ENCODE measurements at regions not wholly inside any gene's neighbourhood (a gene's known extent, or its start where the extent isn't known, plus 50 kb on each side); places are given as distances from the start of the nearest gene placed in this dataset.

DNA sequence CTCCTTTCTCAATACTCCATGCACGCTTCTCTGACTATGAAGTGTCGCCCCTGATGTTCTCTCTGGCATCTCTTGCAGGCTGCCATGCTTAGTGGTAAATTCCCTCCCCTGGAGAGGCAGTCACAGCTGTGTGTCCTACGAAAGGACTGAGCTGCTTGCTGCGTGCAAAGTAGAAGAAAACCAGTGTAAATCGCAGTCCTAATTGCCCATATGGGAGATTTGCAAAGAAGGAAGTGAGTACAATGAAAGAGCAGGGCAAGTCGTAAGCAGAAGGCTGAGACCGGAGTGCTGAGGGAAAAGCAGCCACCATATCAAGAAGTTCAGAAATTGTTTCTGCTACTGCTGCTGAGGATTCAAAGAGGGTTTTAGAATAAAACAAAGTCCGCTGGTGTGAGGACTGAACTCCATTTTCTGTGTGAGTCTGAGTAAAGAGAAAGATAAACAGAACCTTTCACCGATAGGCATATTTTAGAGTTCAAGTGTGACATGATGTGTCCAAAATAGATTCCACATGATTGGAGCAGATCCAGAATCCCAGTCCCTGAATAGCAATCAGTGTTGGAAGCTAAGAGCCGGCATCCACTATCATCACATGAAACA lies 507.8 kb upstream of the MPDZ start:
- Histone ChIP-seq H3K27ac (no peak overlapping the region), H3K9me3 (ENCODE audit: severe bottlenecking) (no peaks in the 10 kb centered on the region), H3K36me3 (no peaks in the 10 kb centered on the region), H3K27me3 (ENCODE audit: insufficient read depth, low read depth, severe bottlenecking) (no peaks in the 10 kb centered on the region), H3K4me3 (ENCODE audit: low read depth, low read length) (no peak overlapping the region)
- TF ChIP-seq, protein P1, sequence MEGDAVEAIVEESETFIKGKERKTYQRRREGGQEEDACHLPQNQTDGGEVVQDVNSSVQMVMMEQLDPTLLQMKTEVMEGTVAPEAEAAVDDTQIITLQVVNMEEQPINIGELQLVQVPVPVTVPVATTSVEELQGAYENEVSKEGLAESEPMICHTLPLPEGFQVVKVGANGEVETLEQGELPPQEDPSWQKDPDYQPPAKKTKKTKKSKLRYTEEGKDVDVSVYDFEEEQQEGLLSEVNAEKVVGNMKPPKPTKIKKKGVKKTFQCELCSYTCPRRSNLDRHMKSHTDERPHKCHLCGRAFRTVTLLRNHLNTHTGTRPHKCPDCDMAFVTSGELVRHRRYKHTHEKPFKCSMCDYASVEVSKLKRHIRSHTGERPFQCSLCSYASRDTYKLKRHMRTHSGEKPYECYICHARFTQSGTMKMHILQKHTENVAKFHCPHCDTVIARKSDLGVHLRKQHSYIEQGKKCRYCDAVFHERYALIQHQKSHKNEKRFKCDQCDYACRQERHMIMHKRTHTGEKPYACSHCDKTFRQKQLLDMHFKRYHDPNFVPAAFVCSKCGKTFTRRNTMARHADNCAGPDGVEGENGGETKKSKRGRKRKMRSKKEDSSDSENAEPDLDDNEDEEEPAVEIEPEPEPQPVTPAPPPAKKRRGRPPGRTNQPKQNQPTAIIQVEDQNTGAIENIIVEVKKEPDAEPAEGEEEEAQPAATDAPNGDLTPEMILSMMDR (IDR thresholded peaks at IDR 0.05; ENCODE audit: low read depth, low read length): no peak
- DNase-seq: no peak

DNA sequence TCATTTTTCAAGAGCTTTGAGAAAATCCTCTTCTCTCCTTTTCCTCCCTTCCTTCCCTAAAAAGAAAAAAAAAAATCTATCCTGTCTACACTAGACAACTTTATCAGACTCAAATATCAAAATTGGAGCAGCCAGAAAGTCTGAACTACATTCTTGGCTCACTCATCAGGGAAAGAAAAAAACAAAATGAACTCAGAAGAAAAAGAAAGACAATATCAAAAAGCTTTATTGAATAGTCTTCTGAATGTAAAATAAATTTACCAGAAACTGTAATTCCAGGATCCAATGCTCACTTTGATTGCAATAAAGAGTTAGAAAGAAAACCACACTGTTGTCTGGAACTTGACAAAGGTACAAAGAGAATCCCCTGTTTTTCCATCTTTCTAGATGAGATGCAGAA lies 507.2 kb upstream of the MPDZ start:
- Histone ChIP-seq H3K27me3 (ENCODE audit: insufficient read depth, low read depth, severe bottlenecking) (no peaks in the 10 kb centered on the region), H3K4me3 (ENCODE audit: low read depth, low read length) (no peak overlapping the region), H3K9me3 (ENCODE audit: severe bottlenecking) (no peaks in the 10 kb centered on the region), H3K27ac (no peak overlapping the region), H3K36me3 (no peaks in the 10 kb centered on the region)
- no peak for DNase-seq
- TF ChIP-seq, protein P1 (IDR thresholded peaks at IDR 0.05; ENCODE audit: low read depth, low read length): no peak

DNA sequence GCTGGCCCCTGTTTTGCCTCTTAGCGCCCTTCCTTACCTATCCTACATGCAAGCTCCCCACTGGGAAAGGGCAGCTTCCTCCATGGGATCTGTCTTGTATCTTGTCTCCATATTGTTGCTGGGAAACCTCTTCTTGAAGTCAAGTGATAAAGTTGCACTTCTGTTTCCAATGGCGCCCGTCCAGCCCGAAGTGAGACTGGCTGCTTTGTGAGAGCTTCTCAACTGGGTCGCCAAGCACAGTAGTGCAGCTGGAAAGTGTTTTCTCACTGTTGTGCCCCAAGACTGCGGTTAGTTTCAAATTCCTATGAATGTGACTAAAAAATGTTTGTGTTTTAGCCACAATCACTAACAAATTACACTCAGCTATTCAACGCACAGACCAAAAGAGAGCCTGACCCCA lies 506.6 kb upstream of the MPDZ start:
- Histone ChIP-seq H3K27me3 (ENCODE audit: insufficient read depth, low read depth, severe bottlenecking) (no peaks in the 10 kb centered on the region), H3K9me3 (ENCODE audit: severe bottlenecking) (no peaks in the 10 kb centered on the region), H3K27ac (no peak overlapping the region), H3K36me3 (no peaks in the 10 kb centered on the region), H3K4me3 (ENCODE audit: low read depth, low read length) (no peak overlapping the region)
- DNase-seq: no peak
- TF ChIP-seq, protein P1 (IDR thresholded peaks at IDR 0.05; ENCODE audit: low read depth, low read length): no peak

- no peak overlapping the region for H3K27ac ChIP-seq
- H3K9me3 ChIP-seq (ENCODE audit: severe bottlenecking): no peaks in the 10 kb centered on the region
- H3K27me3 ChIP-seq (ENCODE audit: insufficient read depth, low read depth, severe bottlenecking): no peaks in the 10 kb centered on the region
- no peak overlapping the region for H3K4me3 ChIP-seq (ENCODE audit: low read depth, low read length)
- TF ChIP-seq, protein P1 (IDR thresholded peaks at IDR 0.05; ENCODE audit: low read depth, low read length): no peak
- no peak for DNase-seq
- no peaks in the 10 kb centered on the region for H3K36me3 ChIP-seq
Observed at GRCh38 chr9:13779106-13779505, 499.6 kb upstream of the MPDZ start.

- no peaks in the 10 kb centered on the region for H3K36me3 ChIP-seq
- DNase-seq: no peak
- TF ChIP-seq, protein P1 (IDR thresholded peaks at IDR 0.05; ENCODE audit: low read depth, low read length): no peak
- H3K4me3 ChIP-seq (ENCODE audit: low read depth, low read length): no peak overlapping the region
- no peaks in the 10 kb centered on the region for H3K27me3 ChIP-seq (ENCODE audit: insufficient read depth, low read depth, severe bottlenecking)
- H3K27ac ChIP-seq: no peak overlapping the region
- no peaks in the 10 kb centered on the region for H3K9me3 ChIP-seq (ENCODE audit: severe bottlenecking)
Observed at GRCh38 chr9:13778631-13779030, 499.1 kb upstream of the MPDZ start.

DNA sequence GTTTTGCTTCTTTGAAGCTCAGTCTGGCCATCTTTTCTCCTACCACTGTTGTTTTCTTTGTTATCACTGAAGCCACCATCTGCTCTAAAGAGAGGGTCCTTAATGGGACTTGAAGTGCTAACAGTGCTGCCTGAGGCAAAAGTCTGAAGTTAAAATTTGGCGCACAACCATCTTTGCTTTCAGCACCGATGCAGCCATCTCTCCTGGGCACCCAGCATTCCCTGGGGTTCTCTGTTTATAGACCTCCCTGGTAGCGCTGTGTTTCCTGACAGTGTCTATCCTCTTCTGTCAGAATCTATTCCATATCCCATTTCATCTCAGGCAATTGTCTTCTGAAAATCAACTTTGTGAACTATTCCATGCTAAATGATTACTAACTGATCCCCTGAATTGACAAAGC lies 491.5 kb upstream of the MPDZ start:
- Histone ChIP-seq H3K27ac (no peak overlapping the region), H3K27me3 (ENCODE audit: insufficient read depth, low read depth, severe bottlenecking) (no peaks in the 10 kb centered on the region), H3K9me3 (ENCODE audit: severe bottlenecking) (no peaks in the 10 kb centered on the region), H3K4me3 (ENCODE audit: low read depth, low read length) (no peak overlapping the region), H3K36me3 (no peaks in the 10 kb centered on the region)
- TF ChIP-seq, protein P1 (IDR thresholded peaks at IDR 0.05; ENCODE audit: low read depth, low read length): no peak
- no peak for DNase-seq
